Hippocampal formation (tissue), 2 donors: ENCODE measurements at regions not wholly inside any gene's neighbourhood (a gene's known extent, or its start where the extent isn't known, plus 50 kb on each side); places are given as distances from the start of the nearest gene placed in this dataset.
"Not testable (repeated sequence)": the region's sequence is repeated elsewhere in the genome, so short reads cannot be mapped to it uniquely, and the experiment has no call there.

ENCODE experiments used
- DNase-seq, 2 donors: peaks; one replicate each; lab custom pipeline; 2025; lab: John Stamatoyannopoulos, UW

GRCh38 chr6:169862043-169862891 is 110.8 kb downstream of the ERMARD start:
- DNase-seq, result no peak

- no peak for DNase-seq
These were observed 110.1 kb downstream of the ERMARD start for GRCh38 chr6:169861431-169862042.

- DNase-seq, result no peak
These were observed 108.7 kb downstream of the ERMARD start for GRCh38 chr6:169859978-169860703.

GRCh38 chr6:169859401-169859977 is 108.1 kb downstream of the ERMARD start:
- DNase-seq, result no peak

GRCh38 chr6:169858935-169859351 is 107.5 kb downstream of the ERMARD start:
- DNase-seq, result no peak

GRCh38 chr6:169858293-169858934 is 107.0 kb downstream of the ERMARD start:
- no peak for DNase-seq

DNA sequence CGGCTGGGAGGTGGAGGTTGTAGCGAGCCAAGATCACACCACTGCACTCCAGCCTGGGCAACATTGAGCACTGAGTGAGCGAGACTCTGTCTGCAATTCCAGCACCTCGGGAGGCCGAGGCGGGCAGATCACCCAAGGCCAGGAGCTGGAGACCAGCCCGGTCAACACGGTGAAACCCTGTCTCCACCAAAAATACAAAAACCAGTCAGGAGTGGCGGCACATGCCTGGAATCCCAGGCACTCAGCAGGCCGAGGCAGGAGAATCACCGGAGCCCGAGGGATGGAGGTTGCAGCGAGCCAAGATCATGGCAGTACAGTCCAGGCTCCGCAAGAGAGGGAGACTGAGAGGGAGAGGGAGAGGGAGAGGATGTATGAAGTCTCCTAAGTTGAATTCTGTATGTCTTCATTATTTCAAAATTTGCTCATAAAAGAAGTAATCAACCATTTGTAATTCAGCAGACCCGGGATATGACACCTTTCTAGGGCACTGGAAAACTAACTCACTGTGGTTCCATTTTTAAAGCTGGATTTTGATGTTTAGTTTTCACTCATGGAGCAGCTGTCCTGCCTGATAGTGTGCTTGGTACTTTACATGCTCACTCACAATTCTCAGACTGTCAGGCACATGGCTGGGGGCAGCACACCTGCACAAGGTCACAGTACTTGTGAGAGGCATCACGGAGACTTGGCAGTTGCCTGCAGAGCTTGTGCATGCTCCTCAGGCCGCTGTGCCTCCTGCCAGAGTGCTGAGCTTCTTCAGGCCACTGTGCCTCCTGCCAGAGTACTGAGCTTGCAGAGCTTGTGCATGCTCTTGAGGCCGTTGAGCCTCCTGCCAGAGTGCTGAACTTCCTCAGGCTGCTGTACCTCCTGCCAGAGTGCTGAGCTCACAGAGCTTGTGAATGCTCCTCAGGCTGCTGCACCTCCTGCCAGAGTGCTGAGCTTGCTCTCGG is 106.2 kb downstream of the ERMARD start:
- no peak for DNase-seq

DNA sequence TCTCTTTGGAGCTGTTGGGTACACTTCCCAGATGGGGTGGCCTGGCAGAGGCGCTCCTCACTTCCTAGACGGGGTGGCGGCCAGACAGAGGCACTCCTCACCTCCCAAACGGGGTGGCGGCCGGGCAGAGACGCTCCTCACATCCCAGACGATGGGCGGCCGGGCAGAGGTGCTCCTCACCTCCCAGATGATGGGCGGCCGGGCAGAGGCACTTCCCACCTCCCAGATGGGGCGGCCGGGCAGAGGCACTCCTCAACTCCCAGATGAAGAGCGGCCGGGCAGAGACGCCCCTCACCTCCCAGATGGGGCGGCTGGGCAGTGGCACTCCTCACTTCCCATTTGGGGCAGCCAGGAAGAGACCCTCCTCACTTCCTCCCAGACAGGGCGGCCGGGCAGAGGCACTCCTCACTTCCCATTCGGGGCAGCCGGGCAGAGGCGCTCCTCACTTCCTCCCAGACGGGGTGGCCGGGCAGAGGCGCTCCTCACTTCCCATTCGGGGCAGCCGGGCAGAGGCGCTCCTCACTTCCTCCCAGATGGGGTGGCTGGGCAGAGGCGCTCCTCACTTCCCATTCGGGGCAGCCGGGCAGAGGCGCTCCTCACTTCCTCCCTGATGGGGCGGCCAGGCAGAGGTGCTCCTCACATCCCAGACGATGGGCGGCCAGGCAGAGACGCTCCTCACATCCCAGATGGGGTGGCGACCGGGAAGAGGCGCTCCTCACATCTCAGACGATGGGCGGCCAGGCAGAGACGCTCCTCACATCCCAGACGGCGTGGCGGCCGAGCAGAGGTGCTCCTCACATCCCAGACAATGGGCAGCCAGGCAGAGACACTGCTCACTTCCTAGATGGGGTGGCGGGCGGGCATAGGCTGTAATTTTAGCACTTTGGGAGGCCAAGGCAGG is 105.3 kb downstream of the ERMARD start:
- not testable (repeated sequence) for DNase-seq

DNA sequence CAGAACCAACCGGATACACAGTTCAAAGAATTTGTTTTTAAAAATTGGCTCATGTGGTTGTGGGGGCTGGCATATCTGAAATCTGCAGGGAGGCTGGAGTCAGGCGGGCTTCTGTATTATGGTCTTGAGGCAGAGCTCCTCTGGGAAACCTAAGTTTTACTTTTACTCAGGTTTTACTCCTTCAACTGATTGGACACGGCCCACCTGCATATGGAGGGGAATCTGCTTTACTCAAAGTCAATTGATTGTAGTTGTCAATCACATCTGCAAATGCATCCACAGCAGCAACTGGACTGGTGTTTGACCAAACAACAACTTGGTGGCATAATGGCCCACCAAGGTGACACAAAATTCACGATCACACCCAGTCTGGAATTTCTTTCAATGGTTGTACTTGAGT is 103.4 kb downstream of the ERMARD start:
- DNase-seq, result no peak

DNA sequence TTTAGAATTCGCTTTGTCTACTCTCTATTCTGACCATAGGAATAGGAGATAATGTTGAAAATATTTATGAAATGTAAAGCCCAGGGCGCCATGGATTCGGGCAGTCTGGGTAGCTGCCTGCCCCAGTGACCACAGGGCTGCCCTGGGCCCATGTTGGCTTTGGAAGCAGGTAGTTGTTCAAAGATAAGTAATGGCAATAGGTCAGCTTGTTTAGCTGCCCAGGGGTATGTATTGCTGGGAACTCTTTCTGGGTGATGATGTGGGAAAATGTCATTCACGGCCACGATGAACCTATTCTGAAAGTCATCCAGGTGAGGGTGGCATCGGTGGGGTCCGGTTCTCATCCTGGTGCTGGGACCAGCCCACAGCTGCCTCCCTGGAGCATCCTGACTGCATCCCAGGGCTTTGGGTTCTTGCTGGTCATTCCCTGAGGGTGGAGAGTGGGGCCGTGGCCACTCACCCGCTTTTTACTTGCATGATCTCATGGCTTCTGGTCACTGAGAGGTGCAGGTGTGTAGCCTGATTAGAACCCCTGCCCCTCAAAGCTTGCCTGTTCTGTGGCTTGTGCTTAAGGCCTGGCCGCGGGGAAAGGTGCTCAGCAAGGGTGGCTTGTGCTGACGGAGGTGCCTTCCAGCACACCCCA is 102.8 kb downstream of the ERMARD start:
- DNase-seq, result no peak

DNA sequence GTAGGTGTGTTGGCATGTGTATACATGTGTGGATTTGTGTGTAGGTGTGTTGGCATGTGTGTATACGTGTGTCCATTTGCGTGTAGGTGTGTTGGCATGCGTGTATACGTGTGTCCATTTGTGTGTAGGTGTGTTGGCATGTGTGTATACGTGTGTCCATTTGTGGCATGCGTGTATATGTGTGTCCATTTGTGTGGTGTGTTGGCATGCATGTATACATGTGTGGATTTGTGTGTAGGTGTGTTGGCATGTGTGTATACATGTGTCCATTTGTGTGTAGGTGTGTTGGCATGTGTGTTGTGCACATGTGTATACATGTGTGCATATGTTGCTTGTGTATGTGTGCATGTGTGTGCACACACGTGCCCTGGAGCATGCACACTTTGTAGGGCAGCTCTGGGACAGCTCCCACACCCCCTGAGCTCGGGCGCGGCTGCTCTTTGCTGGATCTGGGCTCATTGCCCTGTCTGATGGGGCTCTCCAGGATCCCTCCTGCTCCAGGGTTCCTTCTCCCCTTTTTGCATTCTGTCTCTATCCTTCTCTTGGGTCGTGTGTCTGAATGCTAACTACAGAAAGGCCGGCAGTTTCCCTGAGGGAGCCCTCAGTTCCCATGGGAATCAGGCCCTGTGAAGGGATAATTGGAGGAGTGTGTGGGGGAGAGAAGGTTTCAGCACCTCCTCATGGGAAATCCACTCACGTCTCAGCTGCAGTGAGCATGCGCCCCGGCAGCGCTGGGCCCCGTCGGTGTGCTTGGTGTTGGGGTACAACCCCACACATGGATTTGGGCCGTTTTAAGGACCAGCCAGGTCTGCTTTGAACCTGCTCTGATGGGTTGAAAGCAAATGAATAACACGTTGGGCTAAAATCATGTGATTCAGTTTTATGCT is 102.0 kb downstream of the ERMARD start:
- no peak for DNase-seq

DNA sequence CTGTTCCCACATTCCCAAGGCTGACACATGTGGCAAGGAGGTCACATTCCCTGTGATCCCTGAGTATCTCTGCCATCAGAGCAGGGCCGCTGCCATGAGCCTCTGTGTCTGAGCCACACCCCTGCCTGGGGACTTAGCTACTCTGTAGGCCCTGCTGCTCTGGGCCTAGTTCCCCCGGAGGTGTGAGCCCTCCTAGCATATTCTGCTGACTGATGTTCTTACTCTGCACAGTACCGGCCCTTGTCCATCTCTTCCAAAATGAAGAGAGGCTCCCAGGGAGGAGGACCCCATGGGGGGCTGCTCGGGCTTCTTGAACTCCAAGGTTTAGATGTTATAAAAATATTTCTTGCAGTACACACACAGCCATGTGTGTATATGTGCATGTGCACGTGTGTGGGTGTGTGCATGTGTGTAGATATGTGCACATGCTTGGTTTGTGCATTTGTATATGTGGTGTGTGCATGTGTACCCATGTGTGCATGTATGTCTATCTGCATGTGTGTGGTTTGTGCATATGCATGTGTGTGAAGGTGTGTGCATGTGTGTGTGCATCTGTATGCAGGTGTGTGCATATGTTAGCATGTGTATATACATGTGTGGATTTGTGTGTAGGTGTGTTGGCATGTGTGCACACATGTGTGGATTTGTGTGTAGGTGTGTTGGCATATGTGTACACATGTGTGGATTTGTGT is 101.2 kb downstream of the ERMARD start:
- DNase-seq, result no peak

DNA sequence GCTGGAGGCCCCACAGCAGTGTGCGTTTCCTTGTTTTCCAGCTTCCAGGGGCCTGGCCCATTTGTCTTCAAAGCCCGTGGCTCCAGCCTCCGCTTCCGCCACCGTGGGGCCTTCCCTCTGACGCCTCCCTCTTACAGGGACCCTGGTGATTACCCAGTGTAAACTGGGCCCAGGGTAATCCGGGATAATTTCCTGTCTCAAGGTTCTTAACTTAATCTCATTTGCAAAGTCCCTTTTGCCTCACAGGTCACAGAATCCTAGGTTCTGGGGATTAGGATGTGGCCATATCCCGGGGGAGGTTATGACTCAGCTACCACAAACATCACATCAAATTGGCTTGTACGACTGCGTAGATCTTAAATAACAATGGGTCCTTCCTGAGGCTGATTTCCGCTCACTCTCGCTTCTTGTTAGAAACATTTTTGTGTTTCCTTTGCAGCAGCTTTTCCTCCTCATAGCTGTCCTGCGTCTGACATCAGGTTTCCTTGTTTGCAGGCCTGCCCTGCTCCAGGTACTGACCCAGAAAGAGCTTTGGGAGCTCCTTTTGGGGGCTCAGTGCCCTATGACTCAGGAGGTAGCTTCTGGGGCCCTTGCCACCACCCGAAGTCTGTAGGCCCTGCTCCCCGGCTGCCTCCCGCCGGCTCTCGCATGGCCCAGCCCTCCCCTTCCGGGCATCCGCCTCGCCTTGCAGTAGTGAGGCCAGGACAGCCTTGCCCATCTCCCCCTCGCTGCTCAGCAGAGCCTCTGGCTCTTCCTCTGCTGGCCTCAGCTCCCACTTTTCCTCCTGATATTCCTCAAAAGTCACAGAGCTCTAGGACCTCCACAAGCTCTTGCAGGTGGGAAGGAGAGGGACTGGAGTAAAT is 100.5 kb downstream of the ERMARD start:
- no peak for DNase-seq

- DNase-seq, result no peak
These were observed 99.3 kb downstream of the ERMARD start for GRCh38 chr6:169850746-169851145.

DNA sequence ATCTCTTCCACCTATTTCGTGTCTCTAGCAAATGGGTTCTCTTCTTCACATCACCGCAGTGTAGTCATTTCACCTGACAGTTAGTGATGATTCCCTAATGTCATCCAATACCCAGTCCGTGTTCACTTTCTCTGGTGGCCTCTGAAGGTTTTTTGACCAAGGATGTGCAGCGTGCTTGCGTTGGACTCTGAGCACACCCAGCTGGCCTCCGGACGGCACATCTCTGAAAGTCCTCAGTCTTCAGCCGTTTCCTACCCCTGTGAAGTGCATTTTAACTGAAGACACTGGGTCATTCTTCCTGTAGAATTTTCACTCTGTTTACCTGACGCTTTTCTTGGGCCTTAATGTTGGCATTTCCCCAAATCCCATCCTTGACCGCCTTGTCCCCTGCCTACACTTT is 98.7 kb downstream of the ERMARD start:
- DNase-seq, result no peak

GRCh38 chr6:169849396-169849795 is 98.0 kb downstream of the ERMARD start:
- DNase-seq, result no peak

GRCh38 chr6:169848946-169849345 is 97.5 kb downstream of the ERMARD start:
- DNase-seq, result no peak
